CD4-positive, alpha-beta T cell (primary cell): ENCODE measurements at regions not wholly inside any gene's neighbourhood (a gene's known extent, or its start where the extent isn't known, plus 50 kb on each side); places are given as distances from the start of the nearest gene placed in this dataset.
"Not testable (repeated sequence)": the region's sequence is repeated elsewhere in the genome, so short reads cannot be mapped to it uniquely, and the experiment has no call there.

ENCODE experiments used
- ATAC-seq: fragments of 200-7000 bp; cut with Tn5 transposase; one replicate; pipeline ENCODE4 v1.10.0; 2022; ENCODE audit warnings: mild to moderate bottlenecking; ENCODE audit not compliant: poor library complexity
- CTCF ChIA-PET: fragments of 350-600 bp; sonication (Branson Sonifier 250); formaldehyde crosslinking; loops from one replicate; lab custom pipeline; 2021; ENCODE audit warnings: antibody characterized with exemption, inconsistent platforms; lab: Charles Lee
- POLR2A ChIA-PET: fragments of 350-600 bp; sonication (Branson Sonifier 250); formaldehyde crosslinking; loops from one replicate; lab custom pipeline; 2021; ENCODE audit warnings: antibody characterized with exemption, inconsistent platforms; lab: Charles Lee
- DNase-seq, 14 experiments: peaks; one replicate each; pipeline ENCODE4 v3.0.0-alpha.2; 2013 to 2020; ENCODE audit warnings: mixed read lengths in 2 of 14
- H3K27ac ChIP-seq, 2 donors: one replicate each; pipeline versions ENCODE4 v1.5.1 to v1.7.0; 2013; ENCODE audit warnings: low read length in 2 of 2, low read depth in 1 of 2, mild to moderate bottlenecking in 1 of 2
- H3K27me3 ChIP-seq, 2 experiments: 1 replicate in 1 of 2; 2 replicates in 1 of 2; pipeline versions ENCODE4 v1.6.1 to v1.7.0; 2013; ENCODE audit warnings: low read length in 2 of 2, control low read depth in 1 of 2, mild to moderate bottlenecking in 1 of 2, moderate library complexity in 1 of 2; ENCODE audit not compliant: insufficient read depth in 2 of 2, control insufficient read depth in 1 of 2
- H3K36me3 ChIP-seq: one replicate; pipeline ENCODE4 v1.6.1; 2013; ENCODE audit warnings: low read length, control low read depth; ENCODE audit not compliant: insufficient read depth
- H3K4me1 ChIP-seq: one replicate; pipeline ENCODE4 v1.6.1; 2013; ENCODE audit warnings: low read length, control low read depth; ENCODE audit not compliant: insufficient read depth
- H3K4me3 ChIP-seq: one replicate; pipeline ENCODE4 v1.5.1; 2013; ENCODE audit warnings: mild to moderate bottlenecking, low read length, moderate library complexity
- H3K9me3 ChIP-seq, 2 experiments: 1 replicate in 1 of 2; 2 replicates in 1 of 2; pipeline versions ENCODE4 v1.6.1 to v1.7.0; 2013; ENCODE audit warnings: low read length in 2 of 2, mild to moderate bottlenecking in 2 of 2, control low read depth in 1 of 2, moderate library complexity in 1 of 2; ENCODE audit not compliant: control insufficient read depth in 1 of 2, insufficient read depth in 1 of 2
- H3K27ac Mint-ChIP-seq: one replicate; pipeline ENCODE4 v1.8.0; 2020; ENCODE audit warnings: mixed read lengths
- H3K27me3 Mint-ChIP-seq: one replicate; pipeline ENCODE4 v1.8.0; 2021; ENCODE audit warnings: mixed read lengths
- H3K36me3 Mint-ChIP-seq: one replicate; pipeline ENCODE4 v1.8.0; 2021; ENCODE audit warnings: low read depth, mixed read lengths
- H3K4me1 Mint-ChIP-seq: one replicate; pipeline ENCODE4 v1.8.0; 2021; ENCODE audit warnings: low read depth, mixed read lengths
- H3K4me3 Mint-ChIP-seq: one replicate; pipeline ENCODE4 v1.8.0; 2020; ENCODE audit warnings: mild to moderate bottlenecking, mixed read lengths
- H3K9me3 Mint-ChIP-seq: one replicate; pipeline ENCODE4 v1.8.0; 2020; ENCODE audit warnings: mixed read lengths
- CTCF ChIP-seq: fragments of 200-600 bp; IDR thresholded peaks from one replicate; pipeline ENCODE4 v1.8.0; 2022; ENCODE audit warnings: antibody characterized with exemption, mild to moderate bottlenecking
- intact Hi-C, 2 experiments: fragments of 100-400 bp; cut with DNase I in 1 of 2; cut with micrococcal nuclease in 1 of 2; formaldehyde crosslinking; loops; one replicate each; pipeline versions ENCODE4 v1.15.1 to v1.9.0; 2023 to 2025; cut with DNase I, micrococcal nuclease

- TF ChIP-seq CTCF, result no peak
- Histone ChIP-seq H3K27me3 (no peaks in the 10 kb centered on the region), H3K36me3 (no peaks in the 10 kb centered on the region), H3K4me1 (no peaks in the 10 kb centered on the region), H3K9me3 (peaks cover 0 to 7% of the 10 kb centered on the region in 2 experiments), H3K4me3 (no peak overlapping the region), H3K27ac (no peak overlapping the region)
- ChIA-PET CTCF (interaction anchor here (1.1 kb wide), 1 partner anchor 217 kb away, joined by 3 read pairs; no protein-coding TSS in a partner anchor), POLR2A (no interaction called here)
- H3K4me1 Mint-ChIP-seq, result no peaks in the 10 kb centered on the region
- no peak overlapping the region for H3K27ac Mint-ChIP-seq
- intact Hi-C loops, result no loop called here
- H3K9me3 Mint-ChIP-seq, result peaks cover 2% of the 10 kb centered on the region
- no peak overlapping the region for H3K4me3 Mint-ChIP-seq
- H3K27me3 Mint-ChIP-seq, result no peaks in the 10 kb centered on the region
- no peaks in the 10 kb centered on the region for H3K36me3 Mint-ChIP-seq
- ATAC-seq (no peak), DNase-seq (no peak)
Observed at GRCh38 chr15:31504462-31504839, 177.8 kb downstream of the KLF13 start.

GRCh38 chr15:31507573-31507972 is 180.9 kb downstream of the KLF13 start:
- H3K9me3 ChIP-seq, result peaks cover 0 to 12% of the 10 kb centered on the region in 2 experiments
- DNase-seq, H3K36me3 Mint-ChIP-seq, CTCF ChIA-PET, H3K4me1 Mint-ChIP-seq, H3K27me3 Mint-ChIP-seq, H3K36me3 ChIP-seq, H3K4me3 ChIP-seq, H3K4me3 Mint-ChIP-seq, H3K27me3 ChIP-seq, H3K27ac Mint-ChIP-seq, H3K9me3 Mint-ChIP-seq, intact Hi-C loops, H3K27ac ChIP-seq, ATAC-seq, H3K4me1 ChIP-seq: not testable (repeated sequence)
- POLR2A ChIA-PET, result interaction anchor here (0.6 kb wide), 1 partner anchor 11 kb away, joined by 3 read pairs; no protein-coding TSS in a partner anchor

- Histone ChIP-seq H3K27ac (no peak overlapping the region), H3K27me3 (no peaks in the 10 kb centered on the region), H3K36me3 (no peaks in the 10 kb centered on the region), H3K4me3 (no peak overlapping the region), H3K9me3 (peaks cover 0 to 12% of the 10 kb centered on the region in 2 experiments), H3K4me1 (peaks cover 8% of the 10 kb centered on the region)
- no peaks in the 10 kb centered on the region for H3K27me3 Mint-ChIP-seq
- H3K9me3 Mint-ChIP-seq, result peaks cover 2% of the 10 kb centered on the region
- DNase-seq, result peak in 1 of 14 experiments; percentile 3
- H3K36me3 Mint-ChIP-seq, result no peaks in the 10 kb centered on the region
- H3K4me3 Mint-ChIP-seq, result no peak overlapping the region
- no peak overlapping the region for H3K27ac Mint-ChIP-seq
- H3K4me1 Mint-ChIP-seq, result peaks cover 16% of the 10 kb centered on the region
- ChIA-PET POLR2A (no interaction called here), CTCF (no interaction called here)
- no peak for TF ChIP-seq CTCF
- ATAC-seq, result no peak
- intact Hi-C loops, result no loop called here
Observed at GRCh38 chr15:31508656-31509055, 182.0 kb downstream of the KLF13 start.

- Mint-ChIP-seq H3K27me3 (no peaks in the 10 kb centered on the region), H3K4me3 (no peak overlapping the region), H3K36me3 (no peaks in the 10 kb centered on the region), H3K9me3 (peaks cover 2% of the 10 kb centered on the region), H3K4me1 (peaks cover 16% of the 10 kb centered on the region), H3K27ac (no peak overlapping the region)
- no peak overlapping the region for H3K27ac ChIP-seq
- no peak overlapping the region for H3K4me3 ChIP-seq
- peaks cover 8% of the 10 kb centered on the region for H3K4me1 ChIP-seq
- no peak for ATAC-seq
- ChIA-PET POLR2A (no interaction called here), CTCF (no interaction called here)
- no peaks in the 10 kb centered on the region for H3K36me3 ChIP-seq
- H3K27me3 ChIP-seq, result no peaks in the 10 kb centered on the region
- peak in 2 of 14 experiments; percentile 20 to 23 for DNase-seq
- intact Hi-C loops, result no loop called here
- TF ChIP-seq CTCF, result no peak
- H3K9me3 ChIP-seq, result peaks cover 0 to 12% of the 10 kb centered on the region in 2 experiments
Observed at GRCh38 chr15:31510057-31510456, 183.4 kb downstream of the KLF13 start.
